Pancreas (tissue), 10 donors: ENCODE measurements at regions not wholly inside any gene's neighbourhood (a gene's known extent, or its start where the extent isn't known, plus 50 kb on each side); places are given as distances from the start of the nearest gene placed in this dataset.
"Not testable (repeated sequence)": the region's sequence is repeated elsewhere in the genome, so short reads cannot be mapped to it uniquely, and the experiment has no call there.

Experiments
- ATAC-seq, 4 donors: fragments of 200-7000 bp; cut with Tn5 transposase; one replicate each; pipeline versions ENCODE4 v1.8.0 to v1.9.1; 2020; ENCODE audit warnings: mild to moderate bottlenecking in 4 of 4, moderate library complexity in 4 of 4
- DNase-seq, 6 donors: peaks; one replicate each; pipeline ENCODE4 v3.0.0-alpha.2; 2020
- FAIRE-seq: peaks from 2 replicates; lab custom pipeline; 2012; peaks lifted over from hg19 to GRCh38; lab: Jason Lieb, UNC
- H3K27ac ChIP-seq, 4 donors: fragments of 200-600 bp; sonication (generic); 1 replicate in 3 of 4; 2 replicates in 1 of 4; pipeline versions ENCODE4 v1.5.0 to v1.8.0; 2020
- H3K27me3 ChIP-seq, 4 donors: fragments of 200-600 bp; one replicate each; pipeline ENCODE4 v1.8.0; 2021
- H3K36me3 ChIP-seq, 3 donors: fragments of 200-600 bp; sonication (generic) in 1 of 3; one replicate each; pipeline versions ENCODE4 v1.5.0 to v1.8.0; 2020 to 2021
- H3K4me1 ChIP-seq, 3 donors: fragments of 200-600 bp; one replicate each; pipeline ENCODE4 v1.8.0; 2021
- H3K4me3 ChIP-seq, 4 donors: fragments of 200-600 bp; sonication (generic) in 2 of 4; one replicate each; pipeline versions ENCODE4 v1.5.0 to v1.8.0; 2020 to 2021
- H3K9me3 ChIP-seq, 4 donors: fragments of 200-600 bp; one replicate each; pipeline ENCODE4 v1.8.0; 2021
- whole genome bisulfite sequencing, 2 donors: extraction: QIAGEN DNeasy Blood & Tissue Kit; methylation state at CpG; one replicate each; pipeline ENCODE4 v1.1.7; 2013; 5-methylcytosine and 5-hydroxymethylcytosine counted together
- intact Hi-C, 3 donors: fragments of 100-400 bp; cut with DNase I; formaldehyde crosslinking; loops; one replicate each; pipeline versions ENCODE4 v1.11.1 to v1.14.2; 2022
- TF ChIP-seq, protein P1 (sequence below), 4 donors: fragments of 200-600 bp; sonication (generic) in 3 of 4; IDR thresholded peaks; one replicate each; pipeline versions ENCODE4 v1.5.0 to v1.8.0; 2021; ENCODE audit warnings: antibody characterized with exemption in 4 of 4
- donor health status: healthy with polysubstance abuse.
- donor health status: DM: no; HTN: no; CAD: no; lungs with moderate emphysema.
- donor health status: DM: no; HTN: no; CAD: no.
- donor health status: control.
- donor health status: control.
- donor health status: Bipolar disorder and iron deficiency.
- donor health status: DM: yes; HTN: yes; CAD: no.
- donor health status: DM: no; HTN: no; CAD: no.
- donor health status: DM: no; HTN: no; CAD: no.
- donor health status: DM: yes; HTN: yes; CAD: no.

DNA sequence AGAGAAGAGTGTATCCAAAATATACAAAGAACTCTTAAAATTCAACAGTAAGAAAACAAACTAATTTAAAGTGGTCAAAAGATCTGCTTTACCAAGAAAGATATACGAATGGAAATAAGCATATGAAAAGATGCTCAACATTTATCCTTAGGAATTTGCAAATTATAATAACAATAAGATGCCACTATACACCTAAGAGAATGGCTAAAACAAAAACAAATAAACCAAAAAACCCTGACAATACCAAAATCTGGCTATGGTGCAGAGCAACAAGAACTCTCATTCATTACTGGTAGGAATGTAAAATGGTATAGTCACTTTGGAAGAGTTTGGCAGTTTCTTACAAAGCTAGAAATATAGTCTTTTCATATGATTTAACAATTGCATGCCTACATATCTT lies 545.7 kb upstream of the AGA start:
- H3K4me1 ChIP-seq, result no peaks in the 10 kb centered on the region
- peaks cover 0 to 2% (median 0%) of the 10 kb centered on the region in 4 donors for H3K27me3 ChIP-seq
- no peaks in the 10 kb centered on the region for H3K36me3 ChIP-seq
- FAIRE-seq, result no peak
- intact Hi-C loops, result no loop called here
- no peak for ATAC-seq
- H3K4me3 ChIP-seq, result no peak overlapping the region
- no peak for DNase-seq
- TF ChIP-seq, protein P1, sequence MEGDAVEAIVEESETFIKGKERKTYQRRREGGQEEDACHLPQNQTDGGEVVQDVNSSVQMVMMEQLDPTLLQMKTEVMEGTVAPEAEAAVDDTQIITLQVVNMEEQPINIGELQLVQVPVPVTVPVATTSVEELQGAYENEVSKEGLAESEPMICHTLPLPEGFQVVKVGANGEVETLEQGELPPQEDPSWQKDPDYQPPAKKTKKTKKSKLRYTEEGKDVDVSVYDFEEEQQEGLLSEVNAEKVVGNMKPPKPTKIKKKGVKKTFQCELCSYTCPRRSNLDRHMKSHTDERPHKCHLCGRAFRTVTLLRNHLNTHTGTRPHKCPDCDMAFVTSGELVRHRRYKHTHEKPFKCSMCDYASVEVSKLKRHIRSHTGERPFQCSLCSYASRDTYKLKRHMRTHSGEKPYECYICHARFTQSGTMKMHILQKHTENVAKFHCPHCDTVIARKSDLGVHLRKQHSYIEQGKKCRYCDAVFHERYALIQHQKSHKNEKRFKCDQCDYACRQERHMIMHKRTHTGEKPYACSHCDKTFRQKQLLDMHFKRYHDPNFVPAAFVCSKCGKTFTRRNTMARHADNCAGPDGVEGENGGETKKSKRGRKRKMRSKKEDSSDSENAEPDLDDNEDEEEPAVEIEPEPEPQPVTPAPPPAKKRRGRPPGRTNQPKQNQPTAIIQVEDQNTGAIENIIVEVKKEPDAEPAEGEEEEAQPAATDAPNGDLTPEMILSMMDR (IDR thresholded peaks at IDR 0.05), result no peak
- no peak overlapping the region for H3K27ac ChIP-seq
- no peaks in the 10 kb centered on the region for H3K9me3 ChIP-seq
- WGBS, 2 donors, result 78 to 79% methylated on average over 1 of the region's 1 CpG

- Histone ChIP-seq H3K4me3 (no peak overlapping the region), H3K27me3 (peaks cover 0 to 3% (median 0%) of the 10 kb centered on the region in 4 donors), H3K27ac (no peak overlapping the region), H3K4me1 (no peaks in the 10 kb centered on the region), H3K9me3 (no peaks in the 10 kb centered on the region), H3K36me3 (no peaks in the 10 kb centered on the region)
- FAIRE-seq (no peak), ATAC-seq (peak in 2 of 4 donors; percentile 47 to 68), DNase-seq (no peak)
- intact Hi-C loops, result no loop called here
- WGBS, 2 donors, result 20 to 31% methylated on average over 4 of the region's 4 CpGs
- TF ChIP-seq, protein P1 (IDR thresholded peaks at IDR 0.05), result no peak
Observed at GRCh38 chr4:177989503-177990201, 547.4 kb upstream of the AGA start.

DNA sequence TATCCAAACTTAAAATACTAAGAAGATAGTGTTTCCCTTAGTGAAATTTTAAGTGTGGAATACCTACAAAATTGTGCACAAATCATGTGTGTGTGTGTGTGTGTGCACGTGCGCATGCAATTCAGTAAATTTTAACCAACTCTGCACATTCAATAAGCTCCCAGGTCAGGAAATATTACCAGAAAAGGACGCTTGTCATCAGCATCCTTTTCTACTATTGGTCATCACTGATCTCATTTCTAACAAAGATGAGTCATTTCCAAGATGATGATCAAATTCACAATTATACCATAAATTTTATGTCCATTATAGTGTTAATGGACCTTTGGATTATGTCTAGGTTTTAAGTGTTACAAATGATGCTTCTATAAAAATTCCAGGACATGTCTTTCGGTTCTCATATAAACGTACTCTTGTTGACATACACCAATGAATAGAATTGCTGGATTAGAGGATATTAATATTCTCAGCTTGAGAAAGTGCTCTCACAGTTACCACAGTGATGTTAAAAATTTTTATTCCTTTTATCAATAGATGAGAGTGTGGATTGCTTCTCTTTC lies 560.9 kb upstream of the AGA start:
- H3K9me3 ChIP-seq, result no peaks in the 10 kb centered on the region
- H3K27me3 ChIP-seq, result no peaks in the 10 kb centered on the region
- no peaks in the 10 kb centered on the region for H3K36me3 ChIP-seq
- 65 to 71% methylated on average over 5 of the region's 5 CpGs for WGBS, 2 donors
- no peak for DNase-seq
- no peak overlapping the region for H3K4me3 ChIP-seq
- FAIRE-seq, result no peak
- no peak overlapping the region for H3K27ac ChIP-seq
- ATAC-seq, result no peak
- H3K4me1 ChIP-seq, result no peaks in the 10 kb centered on the region
- TF ChIP-seq, protein P1 (IDR thresholded peaks at IDR 0.05), result no peak
- intact Hi-C loops, result no loop called here

DNA sequence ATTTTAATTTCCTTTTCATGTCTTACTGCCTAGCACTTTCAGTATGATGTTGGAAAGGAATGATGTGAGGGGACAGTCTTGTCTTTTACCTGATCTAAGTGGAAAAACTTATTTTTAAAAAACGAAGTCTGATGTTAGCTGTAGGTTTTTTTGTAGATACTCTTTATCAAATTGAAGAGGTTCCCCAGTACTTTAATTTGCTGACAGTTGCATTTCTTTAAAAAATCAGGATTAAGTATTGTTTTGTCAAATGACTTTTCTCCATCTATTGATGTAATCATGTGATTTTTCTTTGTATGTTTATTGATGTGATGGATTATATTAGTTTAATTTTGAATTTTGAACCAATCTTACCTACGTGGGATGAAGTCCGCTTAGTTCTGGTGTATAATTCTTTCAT lies 568.4 kb upstream of the AGA start:
- TF ChIP-seq, protein P1 (IDR thresholded peaks at IDR 0.05), result no peak
- no peak overlapping the region for H3K27ac ChIP-seq
- intact Hi-C loops, result no loop called here
- DNase-seq (no peak), FAIRE-seq (no peak), ATAC-seq (no peak)
- H3K36me3 ChIP-seq, result no peaks in the 10 kb centered on the region
- H3K9me3 ChIP-seq, result no peaks in the 10 kb centered on the region
- H3K4me3 ChIP-seq, result no peak overlapping the region
- H3K27me3 ChIP-seq, result no peaks in the 10 kb centered on the region
- peaks cover 0 to 3% (median 0%) of the 10 kb centered on the region in 3 donors for H3K4me1 ChIP-seq
- WGBS, 2 donors, result 60 to 63% methylated on average over 3 of the region's 3 CpGs

- H3K36me3 ChIP-seq, H3K4me3 ChIP-seq, intact Hi-C loops, ATAC-seq, H3K9me3 ChIP-seq, H3K27ac ChIP-seq, FAIRE-seq, H3K27me3 ChIP-seq, H3K4me1 ChIP-seq: not testable (repeated sequence)
- WGBS, 2 donors, result 92 to 95% methylated on average over 25 to 26 of the region's 27 CpGs
- DNase-seq, result peak in 1 of 6 donors; percentile 18
Observed at GRCh38 chr4:178015046-178015445, 572.8 kb upstream of the AGA start.
